ENCODE measurements at regions not wholly inside any gene's neighbourhood (a gene's known extent, or its start where the extent isn't known, plus 50 kb on each side); places are given as distances from the start of the nearest gene placed in this dataset.

- DNase-seq (ENCODE audit: insufficient read length, low spot score) = no peak
- TF ChIP-seq SPI1 (IDR thresholded peaks at IDR 0.05; ENCODE audit: low read depth, low read length) (no peak), POU2F2 (IDR thresholded peaks at IDR 0.05; ENCODE audit: low read depth, low read length) (no peak), POLR2A (IDR thresholded peaks at IDR 0.05; ENCODE audit: low read depth, low read length) (no peak), PAX5 (IDR thresholded peaks at IDR 0.05; ENCODE audit: insufficient read depth, low read length, severe bottlenecking) (no peak), POLR2AphosphoS5 (IDR thresholded peaks at IDR 0.05; ENCODE audit: low read depth, low read length) (no peak), TAF1 (IDR thresholded peaks at IDR 0.05; ENCODE audit: low read depth, low read length) (no peak)
- FAIRE-seq = no peak
Observed at GRCh38 chr4:125801373-125801772, 486.6 kb downstream of the FAT4 start.

DNA sequence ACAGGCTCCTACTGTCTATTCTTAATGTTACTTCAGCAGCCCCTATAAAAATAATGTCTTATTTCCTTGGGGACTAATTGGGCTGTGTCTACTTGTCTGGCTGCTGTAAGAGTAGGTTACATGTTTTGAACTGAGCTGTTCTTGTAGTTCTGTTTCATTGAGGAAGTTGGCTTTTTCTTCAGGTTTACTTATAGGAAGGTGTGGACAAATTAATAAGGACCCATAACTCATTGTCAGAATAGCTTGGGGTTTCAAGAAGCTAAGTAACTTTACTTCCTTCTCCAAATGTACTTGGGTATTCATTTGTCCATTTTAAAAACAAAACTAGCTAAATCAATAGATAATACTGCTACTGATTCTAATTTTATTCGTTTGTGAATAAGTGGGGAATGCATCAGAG lies 487.2 kb downstream of the FAT4 start:
- TF ChIP-seq POLR2A (IDR thresholded peaks at IDR 0.05; ENCODE audit: low read depth, low read length) (no peak), POU2F2 (IDR thresholded peaks at IDR 0.05; ENCODE audit: low read depth, low read length) (no peak), SPI1 (IDR thresholded peaks at IDR 0.05; ENCODE audit: low read depth, low read length) (no peak), POLR2AphosphoS5 (IDR thresholded peaks at IDR 0.05; ENCODE audit: low read depth, low read length) (no peak), TAF1 (IDR thresholded peaks at IDR 0.05; ENCODE audit: low read depth, low read length) (no peak), PAX5 (IDR thresholded peaks at IDR 0.05; ENCODE audit: insufficient read depth, low read length, severe bottlenecking) (no peak)
- no peak for FAIRE-seq
- DNase-seq (ENCODE audit: insufficient read length, low spot score) = no peak

DNA sequence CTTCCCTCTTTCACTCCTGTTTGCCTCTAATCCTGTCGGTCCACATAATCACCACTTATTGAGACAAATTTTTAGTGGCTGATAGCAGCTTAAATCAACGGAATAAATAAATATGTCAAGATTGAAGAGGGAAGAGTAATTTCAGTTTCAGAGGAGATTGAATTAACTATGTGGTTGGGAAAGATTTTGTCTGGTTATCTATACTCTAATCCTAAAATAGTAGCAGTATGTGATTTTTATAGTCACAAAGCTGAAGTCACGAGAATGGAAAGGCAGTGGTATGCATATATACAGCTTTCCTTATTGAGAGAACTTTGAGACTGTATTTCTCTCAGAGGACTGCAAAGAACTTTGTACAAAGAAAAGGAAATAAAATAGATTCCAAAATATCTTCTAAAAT lies 493.3 kb downstream of the FAT4 start:
- DNase-seq (ENCODE audit: insufficient read length, low spot score) (no peak), FAIRE-seq (no peak)
- TF ChIP-seq POLR2AphosphoS5 (IDR thresholded peaks at IDR 0.05; ENCODE audit: low read depth, low read length) = no peak
- no peak for TF ChIP-seq SPI1 (IDR thresholded peaks at IDR 0.05; ENCODE audit: low read depth, low read length)
- TF ChIP-seq PAX5 (IDR thresholded peaks at IDR 0.05; ENCODE audit: insufficient read depth, low read length, severe bottlenecking) = no peak
- TF ChIP-seq POLR2A (IDR thresholded peaks at IDR 0.05; ENCODE audit: low read depth, low read length) = no peak
- no peak for TF ChIP-seq POU2F2 (IDR thresholded peaks at IDR 0.05; ENCODE audit: low read depth, low read length)
- no peak for TF ChIP-seq TAF1 (IDR thresholded peaks at IDR 0.05; ENCODE audit: low read depth, low read length)

GRCh38 chr4:125808570-125808969 lies 493.8 kb downstream of the FAT4 start:
- no peak for FAIRE-seq
- DNase-seq (ENCODE audit: insufficient read length, low spot score) = no peak

DNA sequence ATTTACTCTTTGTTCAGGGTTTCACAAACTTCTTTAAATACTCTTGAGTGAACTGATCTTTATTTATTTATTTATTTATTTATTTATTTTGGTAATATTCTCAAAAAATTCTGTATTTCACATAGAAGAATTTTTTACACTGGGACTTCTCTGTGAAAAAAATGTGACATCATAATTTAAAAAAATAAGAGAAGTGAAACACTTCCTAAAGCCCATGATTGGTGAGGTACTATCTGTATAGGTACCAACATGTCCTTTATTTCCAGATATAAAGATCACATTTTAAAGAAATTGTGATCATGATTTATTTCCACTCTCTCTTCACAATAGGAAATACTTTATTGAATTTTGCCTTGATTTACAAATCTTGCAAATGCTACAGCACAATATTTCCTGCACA lies 497.1 kb downstream of the FAT4 start:
- TF ChIP-seq TAF1 (IDR thresholded peaks at IDR 0.05; ENCODE audit: low read depth, low read length) (no peak), POU2F2 (IDR thresholded peaks at IDR 0.05; ENCODE audit: low read depth, low read length) (no peak), SPI1 (IDR thresholded peaks at IDR 0.05; ENCODE audit: low read depth, low read length) (no peak), POLR2AphosphoS5 (IDR thresholded peaks at IDR 0.05; ENCODE audit: low read depth, low read length) (no peak), POLR2A (IDR thresholded peaks at IDR 0.05; ENCODE audit: low read depth, low read length) (no peak), PAX5 (IDR thresholded peaks at IDR 0.05; ENCODE audit: insufficient read depth, low read length, severe bottlenecking) (no peak)
- FAIRE-seq (no peak), DNase-seq (ENCODE audit: insufficient read length, low spot score) (no peak)

More at GRCh38 chr4:125808570-125808969, 493.8 kb downstream of the FAT4 start:
- TF ChIP-seq POLR2AphosphoS5 (IDR thresholded peaks at IDR 0.05; ENCODE audit: low read depth, low read length) = no peak
- TF ChIP-seq POLR2A (IDR thresholded peaks at IDR 0.05; ENCODE audit: low read depth, low read length) = no peak
- no peak for TF ChIP-seq SPI1 (IDR thresholded peaks at IDR 0.05; ENCODE audit: low read depth, low read length)
- TF ChIP-seq POU2F2 (IDR thresholded peaks at IDR 0.05; ENCODE audit: low read depth, low read length) = no peak
- TF ChIP-seq TAF1 (IDR thresholded peaks at IDR 0.05; ENCODE audit: low read depth, low read length) = no peak
- no peak for TF ChIP-seq PAX5 (IDR thresholded peaks at IDR 0.05; ENCODE audit: insufficient read depth, low read length, severe bottlenecking)

DNA sequence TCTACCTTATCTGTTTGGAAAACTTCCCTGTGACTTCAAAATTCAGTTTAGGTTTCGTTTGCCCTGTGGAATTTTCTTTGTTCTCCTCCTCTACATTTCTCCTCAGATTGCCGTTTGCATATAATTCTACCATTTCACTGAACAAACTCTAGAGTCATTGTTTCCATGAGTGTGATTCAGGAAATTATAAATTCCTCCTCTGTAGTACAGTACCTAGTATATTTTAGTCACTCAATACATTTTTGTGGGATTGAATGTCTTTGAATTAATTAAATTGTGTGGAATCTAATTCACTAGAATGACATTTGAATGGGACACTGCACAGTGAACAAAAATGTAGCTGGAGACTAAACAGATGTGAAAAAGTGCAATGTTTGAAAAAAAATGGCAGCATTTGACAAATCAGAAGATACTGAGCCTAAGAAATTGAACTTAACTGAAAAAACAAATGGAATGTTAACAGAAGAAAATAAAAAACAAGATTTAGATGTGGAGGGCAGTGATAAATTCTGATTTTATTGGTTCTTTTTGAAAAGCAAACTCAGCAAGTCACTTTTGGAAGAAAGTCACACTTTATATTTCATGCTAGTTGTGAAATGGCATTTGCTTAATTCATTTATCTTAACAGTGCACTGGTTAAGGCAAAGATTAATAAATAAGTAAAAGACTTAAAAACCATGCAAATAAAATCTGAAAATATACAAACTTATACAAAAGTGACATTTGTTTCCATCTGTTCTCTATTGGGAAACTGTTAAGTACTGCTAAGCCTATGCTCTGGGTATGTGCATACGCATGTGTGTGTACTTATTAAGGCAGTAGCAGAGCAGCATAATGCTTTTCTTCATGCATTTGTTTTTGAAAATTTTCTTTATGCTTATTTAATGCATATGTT lies 512.3 kb downstream of the FAT4 start:
- TF ChIP-seq POLR2A (IDR thresholded peaks at IDR 0.05; ENCODE audit: low read depth, low read length) (no peak), POLR2AphosphoS5 (IDR thresholded peaks at IDR 0.05; ENCODE audit: low read depth, low read length) (no peak), POU2F2 (IDR thresholded peaks at IDR 0.05; ENCODE audit: low read depth, low read length) (no peak), SPI1 (IDR thresholded peaks at IDR 0.05; ENCODE audit: low read depth, low read length) (no peak), PAX5 (IDR thresholded peaks at IDR 0.05; ENCODE audit: insufficient read depth, low read length, severe bottlenecking) (no peak), TAF1 (IDR thresholded peaks at IDR 0.05; ENCODE audit: low read depth, low read length) (no peak)
- DNase-seq (ENCODE audit: insufficient read length, low spot score) (no peak), FAIRE-seq (no peak)

DNA sequence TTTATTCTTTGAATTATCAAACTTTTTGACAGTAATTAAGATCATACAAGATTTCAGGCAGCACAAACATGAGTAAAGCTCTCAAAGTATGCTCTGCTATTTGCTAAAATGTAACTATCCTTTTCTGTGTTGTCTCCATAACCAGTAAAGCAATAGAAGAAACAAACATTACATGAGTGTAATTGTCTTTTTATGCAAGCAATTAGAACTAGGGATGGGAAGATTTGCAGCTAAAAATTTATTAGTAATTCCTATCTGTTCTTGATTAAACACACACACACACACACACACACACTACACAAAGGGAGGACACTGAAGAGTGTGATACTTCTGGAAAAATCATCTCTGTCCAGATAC lies 512.9 kb downstream of the FAT4 start:
- TF ChIP-seq TAF1 (IDR thresholded peaks at IDR 0.05; ENCODE audit: low read depth, low read length) = no peak
- TF ChIP-seq POLR2AphosphoS5 (IDR thresholded peaks at IDR 0.05; ENCODE audit: low read depth, low read length) = no peak
- TF ChIP-seq POU2F2 (IDR thresholded peaks at IDR 0.05; ENCODE audit: low read depth, low read length) = no peak
- DNase-seq (ENCODE audit: insufficient read length, low spot score) = no peak

DNA sequence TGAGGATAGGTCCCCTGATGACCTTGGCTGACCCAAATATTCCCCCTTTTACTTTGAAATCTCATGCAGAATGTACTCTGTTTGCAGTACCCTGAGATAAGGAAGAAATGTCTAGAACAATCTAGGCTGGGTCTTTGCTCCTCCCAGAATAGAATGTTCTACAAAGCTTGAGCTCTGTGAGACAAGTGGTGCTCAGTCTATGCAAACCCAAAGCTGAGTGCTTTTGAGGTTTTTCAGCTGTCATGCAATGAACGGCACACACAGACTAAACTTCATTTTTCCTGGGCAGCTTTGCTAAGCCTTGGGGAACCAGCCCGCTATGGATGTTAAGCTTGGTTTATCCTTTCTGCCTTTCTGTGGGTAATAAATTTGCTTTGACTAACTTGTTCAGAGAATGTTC lies 513.6 kb downstream of the FAT4 start:
- DNase-seq (ENCODE audit: insufficient read length, low spot score) (no peak), FAIRE-seq (no peak)
- TF ChIP-seq PAX5 (IDR thresholded peaks at IDR 0.05; ENCODE audit: insufficient read depth, low read length, severe bottlenecking) = no peak
- TF ChIP-seq POU2F2 (IDR thresholded peaks at IDR 0.05; ENCODE audit: low read depth, low read length) = no peak
- TF ChIP-seq POLR2AphosphoS5 (IDR thresholded peaks at IDR 0.05; ENCODE audit: low read depth, low read length) = no peak
- TF ChIP-seq TAF1 (IDR thresholded peaks at IDR 0.05; ENCODE audit: low read depth, low read length) = no peak
- no peak for TF ChIP-seq SPI1 (IDR thresholded peaks at IDR 0.05; ENCODE audit: low read depth, low read length)
- TF ChIP-seq POLR2A (IDR thresholded peaks at IDR 0.05; ENCODE audit: low read depth, low read length) = no peak

More for the DNA sequence above, 512.9 kb downstream of the FAT4 start:
- no peak for FAIRE-seq

DNA sequence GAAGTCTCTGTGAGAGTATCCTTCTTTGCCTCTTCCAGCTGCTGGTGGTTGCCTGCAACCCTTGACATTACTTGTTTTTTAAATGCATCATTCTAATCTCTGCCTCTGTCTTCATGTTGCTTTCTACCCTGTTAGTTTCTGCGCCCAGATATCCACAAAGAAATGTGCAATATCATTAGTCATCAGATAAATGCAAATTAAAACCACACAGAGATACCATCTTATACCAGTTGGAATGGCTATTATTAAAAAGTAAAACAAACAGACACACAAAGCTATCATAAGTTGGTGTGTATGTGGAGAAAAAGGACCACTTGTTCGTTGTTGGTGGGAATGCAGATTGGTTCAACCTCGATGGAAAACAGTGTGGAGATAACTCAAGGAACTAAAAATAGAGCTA lies 517.4 kb downstream of the FAT4 start:
- DNase-seq (ENCODE audit: insufficient read length, low spot score) (no peak), FAIRE-seq (no peak)
- no peak for TF ChIP-seq POLR2AphosphoS5 (IDR thresholded peaks at IDR 0.05; ENCODE audit: low read depth, low read length)
- no peak for TF ChIP-seq TAF1 (IDR thresholded peaks at IDR 0.05; ENCODE audit: low read depth, low read length)
- no peak for TF ChIP-seq POU2F2 (IDR thresholded peaks at IDR 0.05; ENCODE audit: low read depth, low read length)
- TF ChIP-seq POLR2A (IDR thresholded peaks at IDR 0.05; ENCODE audit: low read depth, low read length) = no peak
- no peak for TF ChIP-seq SPI1 (IDR thresholded peaks at IDR 0.05; ENCODE audit: low read depth, low read length)
- TF ChIP-seq PAX5 (IDR thresholded peaks at IDR 0.05; ENCODE audit: insufficient read depth, low read length, severe bottlenecking) = no peak
